HG02870 (cell line): ENCODE measurements at regions not wholly inside any gene's neighbourhood (a gene's known extent, or its start where the extent isn't known, plus 50 kb on each side); places are given as distances from the start of the nearest gene placed in this dataset.

Experiments used
- ATAC-seq: cut with Tn5 transposase; IDR thresholded peaks from one replicate; pipeline ENCODE4 v1.9.1; 2021; ENCODE audit warnings: mild to moderate bottlenecking, moderate library complexity; ENCODE audit not compliant: unreplicated experiment

GRCh38 chr5:107325866-107326265 is 344.9 kb downstream of the EFNA5 start:
- ATAC-seq, result no peak

- ATAC-seq, result no peak
Measured at GRCh38 chr5:107324809-107325208, 345.9 kb downstream of the EFNA5 start.

- ATAC-seq, result no peak
Measured at GRCh38 chr5:107324071-107324470, 346.7 kb downstream of the EFNA5 start.

- ATAC-seq, result no peak
Measured at GRCh38 chr5:107323536-107323935, 347.2 kb downstream of the EFNA5 start.

GRCh38 chr5:107322936-107323335 is 347.8 kb downstream of the EFNA5 start:
- no peak for ATAC-seq

- ATAC-seq, result no peak
Measured at GRCh38 chr5:107321906-107322305, 348.8 kb downstream of the EFNA5 start.

GRCh38 chr5:107320846-107321245 is 349.9 kb downstream of the EFNA5 start:
- no peak for ATAC-seq

- ATAC-seq, result no peak
Measured at GRCh38 chr5:107320376-107320775, 350.4 kb downstream of the EFNA5 start.

- no peak for ATAC-seq
Measured at GRCh38 chr5:107319901-107320300, 350.8 kb downstream of the EFNA5 start.

GRCh38 chr5:107314330-107314729 is 356.4 kb downstream of the EFNA5 start:
- no peak for ATAC-seq

- no peak for ATAC-seq
Measured at GRCh38 chr5:107313921-107314320, 356.8 kb downstream of the EFNA5 start.

- ATAC-seq, result no peak
Measured at GRCh38 chr5:107313098-107313497, 357.6 kb downstream of the EFNA5 start.

- ATAC-seq, result no peak
Measured at GRCh38 chr5:107310181-107310580, 360.6 kb downstream of the EFNA5 start.

GRCh38 chr5:107306594-107306993 is 364.1 kb downstream of the EFNA5 start:
- ATAC-seq, result no peak

- no peak for ATAC-seq
Measured at GRCh38 chr5:107306002-107306401, 364.7 kb downstream of the EFNA5 start.

- ATAC-seq, result no peak
Measured at GRCh38 chr5:107304684-107305083, 366.1 kb downstream of the EFNA5 start.

- ATAC-seq, result no peak
Measured at GRCh38 chr5:107303171-107303968, 367.4 kb downstream of the EFNA5 start.

GRCh38 chr5:107302441-107302840 is 368.3 kb downstream of the EFNA5 start:
- ATAC-seq, result no peak

- ATAC-seq, result no peak
Measured at GRCh38 chr5:107301999-107302398, 368.7 kb downstream of the EFNA5 start.

- ATAC-seq, result no peak
Measured at GRCh38 chr5:107300721-107301327, 369.9 kb downstream of the EFNA5 start.

- ATAC-seq, result no peak
Measured at GRCh38 chr5:107296572-107296971, 374.2 kb downstream of the EFNA5 start.

- no peak for ATAC-seq
Measured at GRCh38 chr5:107295914-107296313, 374.8 kb downstream of the EFNA5 start.

- no peak for ATAC-seq
Measured at GRCh38 chr5:107294669-107295068, 376.1 kb downstream of the EFNA5 start.
